ENCODE measurements at regions not wholly inside any gene's neighbourhood (a gene's known extent, or its start where the extent isn't known, plus 50 kb on each side); places are given as distances from the start of the nearest gene placed in this dataset.
A peak's percentile ranks its signal among the peaks of the same experiment; 100 is the strongest.

DNA sequence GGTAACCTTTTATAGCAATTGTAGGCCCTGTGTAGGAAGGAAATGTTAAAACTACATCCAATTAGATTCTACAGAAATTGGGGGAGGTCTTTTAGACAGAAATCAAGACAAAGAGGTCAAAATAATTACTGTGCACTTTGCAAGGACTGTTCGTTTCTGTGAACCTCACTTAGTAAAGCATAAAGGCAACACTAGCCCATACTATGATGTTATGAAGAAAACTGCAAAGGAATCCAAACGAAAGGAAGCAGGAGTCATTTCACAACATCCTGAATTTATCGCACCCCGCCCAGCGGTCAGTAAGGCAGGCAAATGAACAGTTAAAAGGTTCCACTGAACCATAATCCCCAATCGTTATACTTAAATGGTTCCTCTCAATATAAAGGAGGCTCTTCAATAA lies 429.5 kb upstream of the ARID1B start:
- no peak for DNase-seq

- no peak for DNase-seq
Observed at GRCh38 chr6:156347246-156347645, 429.9 kb upstream of the ARID1B start.

- no peak for DNase-seq
Observed at GRCh38 chr6:156345700-156346099, 431.5 kb upstream of the ARID1B start.

DNA sequence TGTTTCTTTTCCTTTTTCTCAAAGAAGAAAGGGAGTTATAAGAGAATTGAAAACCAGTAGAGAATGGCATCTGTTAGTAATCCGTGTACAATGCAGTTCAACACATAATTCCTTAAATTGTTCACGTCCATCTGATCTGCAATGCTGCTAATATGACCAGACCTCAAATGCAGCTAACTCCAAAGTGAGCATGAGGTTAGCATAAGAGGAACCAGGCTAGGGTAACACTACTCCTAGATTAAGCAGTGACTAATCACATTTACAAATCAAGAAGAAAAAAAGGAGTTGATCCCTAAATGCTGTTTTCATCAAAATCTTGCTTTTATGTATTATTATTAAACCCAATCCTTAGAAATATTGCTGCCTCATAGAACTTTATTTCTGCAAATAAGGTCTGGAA lies 432.7 kb upstream of the ARID1B start:
- DNase-seq: no peak

- DNase-seq: no peak
Observed at GRCh38 chr6:156337801-156338200, 439.4 kb upstream of the ARID1B start.

DNA sequence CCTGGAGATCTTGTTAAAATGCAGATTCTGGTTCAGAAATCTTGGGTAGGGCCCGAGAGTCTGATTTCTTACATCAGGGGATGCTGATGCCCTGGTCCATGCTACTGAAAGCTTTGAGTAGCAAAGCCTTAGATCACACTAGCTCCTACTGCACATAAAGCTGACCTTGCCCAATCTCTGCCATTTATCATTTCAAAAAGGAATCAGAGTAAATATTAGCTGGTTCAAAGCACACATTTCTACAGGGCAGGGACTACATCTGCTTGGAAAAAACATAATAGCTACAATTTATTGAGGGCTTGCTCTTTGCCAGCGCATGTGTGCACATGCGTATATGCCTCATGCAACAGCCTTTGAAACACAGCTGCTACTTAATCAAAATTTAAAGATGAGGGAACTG lies 440.4 kb upstream of the ARID1B start:
- DNase-seq: no peak

- no peak for DNase-seq
Observed at GRCh38 chr6:156336089-156336488, 441.1 kb upstream of the ARID1B start.

DNA sequence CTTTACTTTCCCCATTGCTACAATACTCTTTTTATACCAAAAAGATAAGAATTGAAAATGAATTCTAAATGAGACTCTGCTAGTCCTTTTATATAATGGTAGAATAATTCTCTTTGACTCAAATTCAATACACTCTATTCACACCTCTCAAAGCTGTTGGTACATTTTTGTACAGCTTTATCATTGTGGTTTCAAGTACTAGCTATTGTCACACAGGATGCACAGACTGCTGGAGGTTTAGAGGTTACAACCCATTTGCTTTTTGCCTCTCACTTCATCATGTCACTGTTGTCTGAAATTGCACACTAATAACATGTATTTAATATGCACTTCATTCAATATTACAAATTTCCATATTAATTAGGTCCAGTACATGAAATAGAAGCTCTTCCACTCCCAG lies 442.2 kb upstream of the ARID1B start:
- no peak for DNase-seq

- DNase-seq: no peak
Observed at GRCh38 chr6:156319707-156320106, 457.5 kb upstream of the ARID1B start.

- DNase-seq: no peak
Observed at GRCh38 chr6:156316583-156317125, 460.5 kb upstream of the ARID1B start.

- no peak for DNase-seq
Observed at GRCh38 chr6:156315146-156315545, 462.0 kb upstream of the ARID1B start.

GRCh38 chr6:156313037-156313436 lies 464.1 kb upstream of the ARID1B start:
- no peak for DNase-seq

DNA sequence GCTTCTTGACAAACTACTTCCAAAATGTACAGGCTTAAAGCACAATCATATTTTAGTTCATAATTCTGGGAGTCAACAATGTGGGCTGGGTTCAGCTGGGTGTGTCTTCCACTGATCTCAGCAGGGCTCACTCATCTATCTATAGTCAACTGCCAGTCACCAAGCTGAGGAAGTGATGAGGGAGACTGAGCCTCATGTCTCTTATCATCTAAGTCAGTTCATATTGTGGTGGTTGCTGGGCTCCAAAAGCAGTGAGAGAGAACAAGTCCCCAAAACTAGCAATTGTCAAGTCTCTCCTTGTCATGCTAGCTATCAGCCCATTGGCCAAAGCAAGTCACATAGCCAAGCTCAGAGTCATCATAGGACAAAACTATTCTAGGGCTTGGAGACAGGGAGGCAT lies 465.9 kb upstream of the ARID1B start:
- no peak for DNase-seq

DNA sequence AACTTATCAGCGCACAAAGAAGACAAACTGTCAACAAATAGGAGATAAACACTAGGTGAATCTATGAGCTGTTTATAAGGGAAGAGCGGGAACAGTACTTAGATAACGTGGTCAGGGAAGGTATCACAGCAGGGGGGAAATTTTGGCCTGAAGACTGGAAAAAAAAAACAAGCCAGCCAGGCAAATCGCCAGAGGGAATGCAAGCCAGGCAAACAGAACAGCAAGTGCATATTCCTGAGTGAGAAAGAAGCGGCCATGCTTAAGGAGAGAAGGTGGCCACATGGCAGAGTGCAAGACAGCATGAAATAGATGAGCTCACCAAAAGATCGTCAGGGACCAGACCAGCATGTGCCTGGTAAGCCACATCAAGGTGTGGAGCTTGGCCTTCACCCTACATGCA lies 466.5 kb upstream of the ARID1B start:
- DNase-seq: no peak

DNA sequence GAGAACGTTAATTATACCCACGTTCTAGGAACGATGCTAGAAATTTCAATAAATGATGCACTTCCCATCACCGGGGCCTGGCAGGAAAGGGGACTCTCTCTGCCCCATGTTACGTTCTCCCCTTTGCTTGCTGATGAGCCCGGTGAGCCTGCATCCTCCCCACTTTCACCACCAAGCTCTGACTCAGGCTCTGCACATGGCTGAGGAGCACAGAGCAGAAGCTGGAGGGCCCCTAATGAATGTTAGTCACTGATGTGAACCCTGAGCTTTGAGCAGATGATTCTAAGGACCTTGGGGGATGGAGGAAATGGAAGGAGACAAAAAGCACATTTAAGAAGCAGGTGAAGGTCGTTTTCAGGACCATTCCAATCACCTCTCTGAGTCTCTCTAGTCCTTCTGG lies 468.2 kb upstream of the ARID1B start:
- DNase-seq: no peak

GRCh38 chr6:156308604-156309003 lies 468.6 kb upstream of the ARID1B start:
- DNase-seq: no peak

DNA sequence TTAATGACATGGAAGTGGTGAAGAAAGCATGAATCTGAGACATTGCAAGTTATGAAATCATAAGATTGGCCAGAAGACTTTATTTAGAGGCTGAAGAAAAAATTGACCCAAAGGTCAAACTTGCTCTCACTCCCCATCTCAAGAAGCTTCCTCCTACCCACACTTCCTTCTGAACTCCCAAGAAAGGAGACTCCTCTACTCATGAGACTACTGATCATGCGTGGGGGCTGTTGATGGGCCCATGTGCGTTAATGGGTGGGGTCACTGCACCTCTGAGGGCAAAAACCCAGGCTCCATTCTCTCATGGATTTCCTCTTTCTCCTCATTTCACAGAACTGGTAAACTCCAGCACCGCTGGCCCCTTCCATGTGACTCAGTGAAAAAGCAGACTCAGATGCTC lies 470.6 kb upstream of the ARID1B start:
- no peak for DNase-seq

- no peak for DNase-seq
Observed at GRCh38 chr6:156283091-156283490, 494.1 kb upstream of the ARID1B start.

DNA sequence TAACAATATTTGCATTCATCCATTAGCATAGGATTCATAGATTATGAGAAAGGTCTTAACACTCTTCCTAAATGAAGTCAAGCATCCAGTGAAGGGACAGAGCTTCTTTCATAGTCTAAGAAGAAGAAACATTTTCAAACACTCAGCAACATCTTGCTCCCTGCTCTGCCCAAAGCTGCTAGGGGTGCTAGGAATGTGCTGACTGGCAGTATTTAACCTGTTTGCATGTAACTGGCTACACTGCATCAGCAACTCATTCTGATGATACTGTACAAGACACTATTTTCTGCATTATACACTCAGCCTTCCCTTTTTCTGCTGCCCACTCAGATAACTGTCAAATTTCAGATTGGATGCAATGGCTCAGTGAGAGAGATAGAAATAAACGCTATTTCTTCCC lies 495.1 kb upstream of the ARID1B start:
- no peak for DNase-seq

DNA sequence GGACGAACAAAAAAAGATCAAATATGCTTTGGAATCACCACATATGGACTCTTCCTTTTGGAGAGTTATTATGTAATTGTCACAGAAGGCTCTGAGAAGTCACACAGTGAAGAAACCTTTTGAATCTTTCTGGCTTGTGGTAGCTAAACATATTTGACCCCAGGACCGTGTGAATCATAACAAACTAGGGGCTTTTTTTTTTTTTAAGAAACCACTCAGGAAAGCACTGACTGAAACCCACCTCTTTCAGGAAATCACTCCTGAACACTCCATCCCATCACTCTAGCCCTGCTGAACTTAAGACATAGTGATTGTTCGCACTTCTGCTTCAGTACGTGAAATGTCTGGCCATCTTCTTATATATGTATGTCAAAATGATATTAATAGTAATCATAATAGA lies 495.9 kb upstream of the ARID1B start:
- no peak for DNase-seq

DNA sequence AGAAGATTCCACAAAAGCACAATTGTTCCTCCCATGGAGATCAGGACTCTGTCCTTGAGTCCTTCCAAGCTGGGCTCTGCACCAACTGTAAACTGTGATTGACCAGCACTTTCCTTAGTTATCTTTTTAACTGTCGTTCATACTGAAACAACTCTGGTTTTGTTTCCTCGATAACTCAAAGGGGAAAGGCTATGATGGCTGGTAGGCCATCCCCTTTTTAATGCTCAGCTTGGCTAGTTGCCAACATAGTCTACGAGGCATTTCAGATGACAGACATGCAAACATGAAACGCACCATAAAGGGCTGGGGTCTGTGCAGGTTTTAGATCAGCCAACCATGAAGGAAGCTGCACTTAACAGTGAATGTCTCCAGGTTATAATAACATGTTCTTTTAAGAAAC lies 497.1 kb upstream of the ARID1B start:
- peak in 1 of 2 donors; percentile 10 for DNase-seq

DNA sequence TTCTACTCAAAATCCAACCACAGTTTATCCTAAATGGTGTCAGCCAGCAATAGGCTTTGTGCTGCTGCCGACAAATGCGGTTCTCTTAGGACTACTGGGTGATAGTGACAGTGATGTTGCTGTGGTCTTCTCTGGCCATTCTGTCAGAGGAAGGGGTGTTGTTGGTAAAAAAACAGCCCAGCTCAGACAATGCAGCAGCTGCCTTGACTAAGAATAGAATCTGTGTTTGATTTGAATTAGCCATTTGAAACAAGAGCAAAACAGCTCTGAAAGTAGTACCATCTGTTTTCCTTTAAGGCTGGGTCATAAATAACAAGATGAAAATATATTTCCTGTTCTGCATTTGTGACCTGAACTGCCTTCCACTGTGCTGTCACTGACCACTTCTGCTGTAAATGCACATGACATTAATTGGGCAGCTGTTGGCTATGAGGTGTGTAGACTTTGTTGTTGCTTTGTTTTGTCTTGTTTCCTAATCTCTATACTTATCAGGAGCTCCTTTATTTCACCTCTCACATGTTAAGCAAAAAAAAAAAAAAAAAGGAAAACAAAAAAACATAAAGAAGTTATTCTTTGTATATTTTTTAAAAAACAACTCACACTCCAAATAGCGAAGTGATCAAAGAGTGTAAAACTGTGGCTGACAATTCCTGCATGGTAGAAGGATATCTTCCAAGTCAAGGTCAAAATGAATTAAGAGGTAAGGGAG lies 497.8 kb upstream of the ARID1B start:
- no peak for DNase-seq

GRCh38 chr6:156273065-156273711 lies 504.0 kb upstream of the ARID1B start:
- DNase-seq: no peak

DNA sequence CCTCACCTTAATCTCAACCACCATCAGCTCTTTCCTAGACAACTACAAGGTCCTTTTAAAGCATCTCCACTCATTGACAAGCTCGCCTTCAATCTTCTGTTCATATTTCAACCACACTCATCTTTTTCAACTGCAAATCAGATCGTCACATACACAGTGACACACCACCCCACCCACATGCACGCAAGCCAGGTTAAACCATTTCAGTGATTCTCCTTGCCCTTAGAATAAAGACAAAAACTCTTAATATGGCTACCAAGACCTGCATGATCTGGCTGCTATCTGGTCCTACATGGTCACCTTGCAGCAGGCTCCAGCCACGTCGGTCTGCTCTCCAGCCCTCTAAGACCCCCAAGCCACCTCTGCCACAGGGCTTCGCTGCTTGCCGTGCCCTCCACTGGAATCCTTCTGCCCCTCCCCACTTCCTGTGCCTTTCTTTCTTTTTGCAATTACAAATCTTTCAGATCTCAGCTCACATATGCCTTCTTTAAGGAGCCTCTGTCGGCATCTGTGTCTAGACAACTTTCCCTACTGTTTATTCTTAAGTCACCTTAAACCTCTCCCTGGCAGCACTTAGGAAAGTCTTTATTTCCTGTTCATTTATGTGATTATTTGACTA lies 507.3 kb upstream of the ARID1B start:
- no peak for DNase-seq

All from CD4-positive, alpha-beta T cell treated with Interferon alpha-2 for 1 hour (primary cell).